ENCODE measurements at regions not wholly inside any gene's neighbourhood (a gene's known extent, or its start where the extent isn't known, plus 50 kb on each side); places are given as distances from the start of the nearest gene placed in this dataset.

- no peak for DNase-seq (ENCODE audit: low read depth)
Observed at GRCh38 chr14:22478247-22478646, 110.8 kb downstream of the DAD1 start.

DNA sequence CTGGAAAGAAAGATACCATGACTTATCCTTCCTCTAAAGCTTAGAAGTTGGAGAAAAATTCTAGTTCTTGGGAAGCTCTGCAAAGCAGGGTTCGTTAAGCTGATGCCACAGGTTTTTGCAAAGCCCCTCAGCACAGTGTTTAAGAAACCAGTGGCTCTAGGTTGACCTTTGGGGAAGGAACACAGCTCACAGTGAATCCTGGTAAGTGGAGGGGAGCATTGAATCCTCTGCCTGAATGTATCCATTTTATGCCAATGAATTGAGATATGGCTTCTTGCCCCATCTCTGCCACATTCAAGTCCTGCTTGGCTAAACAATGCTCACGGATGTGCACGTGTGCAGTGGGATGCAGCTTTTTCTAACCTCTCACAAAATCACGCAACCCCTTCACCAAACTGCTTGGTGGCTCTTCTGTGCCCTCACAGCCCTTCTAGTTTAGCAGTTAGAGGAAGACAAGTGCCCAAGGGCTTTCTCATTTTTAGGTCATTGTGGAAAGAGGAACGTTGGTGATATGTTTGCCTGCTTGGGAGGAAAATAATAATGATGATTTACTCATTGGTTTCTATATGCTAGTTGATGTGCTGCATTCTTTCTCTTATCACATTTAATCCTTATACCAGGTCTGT, 111.3 kb downstream of the DAD1 start:
- DNase-seq (ENCODE audit: low read depth), result no peak

- DNase-seq (ENCODE audit: low read depth), result no peak
Observed at GRCh38 chr14:22476887-22477286, 112.1 kb downstream of the DAD1 start.

DNA sequence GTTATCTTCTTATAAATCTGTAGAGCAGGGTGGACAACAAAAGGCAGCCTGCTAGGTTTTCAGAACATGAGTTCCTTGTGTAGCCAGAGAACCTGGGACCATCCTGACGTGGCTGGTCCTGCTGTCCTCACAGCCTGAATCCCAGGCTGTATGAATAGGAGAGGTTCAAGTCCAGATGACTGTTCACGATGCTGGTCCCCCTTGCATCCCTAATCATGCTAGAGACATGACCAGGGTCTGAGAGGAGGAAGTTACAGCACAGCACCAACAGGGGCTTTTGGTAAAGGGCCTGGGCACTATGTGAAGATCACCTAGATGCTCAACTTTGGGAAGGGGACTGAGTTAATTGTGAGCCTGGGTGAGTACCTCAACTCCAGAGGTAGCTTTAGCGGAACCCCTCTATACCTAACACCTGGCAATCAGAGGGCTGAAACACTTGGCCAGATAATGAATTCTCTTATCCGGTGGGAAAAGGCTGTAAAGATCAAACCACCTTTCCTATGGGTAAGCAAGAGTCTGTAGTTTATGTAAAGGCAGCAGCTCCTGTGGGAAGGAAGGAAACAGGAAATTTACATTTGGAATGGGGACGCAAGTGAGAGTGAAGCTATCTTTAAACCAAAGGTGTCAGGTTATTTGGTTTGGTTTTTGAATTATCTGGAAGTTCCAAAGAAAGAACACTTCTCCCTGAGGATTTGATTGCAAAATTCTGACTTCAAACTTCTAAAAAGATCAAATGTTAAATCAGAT, 112.8 kb downstream of the DAD1 start:
- no peak for DNase-seq (ENCODE audit: low read depth)

DNA sequence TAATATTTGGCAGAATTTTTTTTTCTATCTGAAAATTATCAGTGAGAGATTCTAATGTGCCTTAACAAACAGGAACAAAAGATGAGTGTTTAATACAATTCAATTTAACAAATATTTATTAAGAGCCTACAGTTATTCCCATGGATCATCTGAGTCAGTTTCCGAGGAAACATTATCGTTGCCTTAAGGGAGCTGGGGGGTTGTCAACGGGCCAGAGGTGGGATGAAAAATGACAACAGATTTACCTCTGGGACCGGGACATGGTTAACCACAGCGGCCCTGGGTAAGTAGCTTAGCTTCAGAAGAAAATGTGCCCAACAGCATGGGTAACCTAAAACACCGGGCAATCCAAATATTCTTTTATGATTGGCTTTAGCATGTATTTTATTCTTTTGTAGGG, 113.6 kb downstream of the DAD1 start:
- no peak for DNase-seq (ENCODE audit: low read depth)

GRCh38 chr14:22474730-22475351, 114.2 kb downstream of the DAD1 start:
- DNase-seq (ENCODE audit: low read depth), result no peak

GRCh38 chr14:22472935-22473854, 115.8 kb downstream of the DAD1 start:
- no peak for DNase-seq (ENCODE audit: low read depth)

GRCh38 chr14:22472466-22472865, 116.6 kb downstream of the DAD1 start:
- DNase-seq (ENCODE audit: low read depth), result no peak

GRCh38 chr14:22471545-22472121, 117.4 kb downstream of the DAD1 start:
- no peak for DNase-seq (ENCODE audit: low read depth)

- DNase-seq (ENCODE audit: low read depth), result no peak
Observed at GRCh38 chr14:22469538-22470303, 119.3 kb downstream of the DAD1 start.

DNA sequence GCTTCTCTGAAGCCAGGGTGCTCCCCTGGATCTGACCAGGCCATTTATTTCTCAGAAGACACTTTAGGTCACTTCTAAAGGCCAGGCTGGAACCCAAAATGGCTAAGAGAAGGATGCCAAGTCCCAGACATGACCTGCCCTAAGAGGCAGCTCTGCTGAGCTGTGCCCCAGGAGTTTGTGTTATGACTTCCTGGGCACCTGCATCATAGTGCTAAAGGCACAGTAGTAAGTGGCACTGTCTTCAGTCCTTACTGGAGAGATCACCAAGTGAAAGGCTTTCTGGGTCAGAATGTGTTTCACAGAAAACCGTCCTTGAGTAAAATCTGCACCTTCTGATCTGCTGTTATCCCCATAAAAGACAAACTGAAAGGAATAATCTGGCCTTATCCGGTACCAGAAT, 120.2 kb downstream of the DAD1 start:
- no peak for DNase-seq (ENCODE audit: low read depth)

- DNase-seq (ENCODE audit: low read depth), result no peak
Observed at GRCh38 chr14:22466491-22466890, 122.5 kb downstream of the DAD1 start.

DNA sequence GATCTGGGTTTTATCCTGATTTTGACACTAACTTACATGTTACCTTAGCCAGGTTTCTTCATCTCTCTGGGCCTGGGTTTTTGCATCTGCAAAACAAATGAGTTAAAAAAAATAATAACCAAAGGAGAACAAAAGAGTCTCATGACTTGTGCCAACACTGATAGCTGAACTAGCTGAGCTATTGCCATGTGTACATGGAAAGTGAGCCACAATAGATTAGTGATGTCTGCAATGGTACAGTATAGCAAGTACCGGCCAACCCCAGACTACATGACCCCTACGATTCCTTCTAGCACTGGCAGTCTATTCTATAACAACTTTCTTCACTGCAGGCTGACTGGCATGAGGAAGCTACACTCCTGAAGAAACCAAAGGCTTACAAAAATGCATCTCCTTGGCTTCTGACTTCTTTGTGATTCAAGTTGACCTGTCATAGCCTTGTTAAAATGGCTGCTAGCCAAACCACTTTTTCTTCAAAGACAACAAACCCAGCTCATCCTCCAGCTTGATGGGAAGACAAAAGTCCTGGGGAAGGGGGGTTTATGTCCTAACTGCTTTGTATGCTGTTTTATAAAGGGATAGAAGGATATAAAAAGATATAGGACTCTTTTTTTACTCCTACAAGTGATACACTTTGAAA, 123.7 kb downstream of the DAD1 start:
- no peak for DNase-seq (ENCODE audit: low read depth)

- no peak for DNase-seq (ENCODE audit: low read depth)
Observed at GRCh38 chr14:22464422-22465142, 124.4 kb downstream of the DAD1 start.

DNA sequence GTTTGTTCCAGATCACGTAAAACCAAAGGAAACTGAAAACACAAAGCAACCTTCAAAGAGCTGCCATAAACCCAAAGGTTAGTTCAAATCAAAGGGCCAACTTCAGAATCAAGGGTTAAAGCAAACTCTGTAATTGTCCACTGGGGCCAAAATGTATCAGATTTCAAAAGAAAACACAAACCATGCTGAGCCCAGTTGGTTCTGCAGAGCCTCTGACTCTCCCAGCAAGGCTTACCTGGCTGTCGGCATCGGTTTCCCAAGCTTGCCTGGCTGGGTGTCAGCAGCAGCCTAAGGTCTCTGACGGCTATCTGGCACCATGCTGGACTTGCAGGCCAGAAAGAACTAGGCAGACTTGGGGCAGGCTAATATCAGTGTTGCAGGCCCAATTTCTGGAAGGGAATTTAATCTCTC, 125.3 kb downstream of the DAD1 start:
- no peak for DNase-seq (ENCODE audit: low read depth)

GRCh38 chr14:22462923-22463322, 126.1 kb downstream of the DAD1 start:
- DNase-seq (ENCODE audit: low read depth), result no peak

DNA sequence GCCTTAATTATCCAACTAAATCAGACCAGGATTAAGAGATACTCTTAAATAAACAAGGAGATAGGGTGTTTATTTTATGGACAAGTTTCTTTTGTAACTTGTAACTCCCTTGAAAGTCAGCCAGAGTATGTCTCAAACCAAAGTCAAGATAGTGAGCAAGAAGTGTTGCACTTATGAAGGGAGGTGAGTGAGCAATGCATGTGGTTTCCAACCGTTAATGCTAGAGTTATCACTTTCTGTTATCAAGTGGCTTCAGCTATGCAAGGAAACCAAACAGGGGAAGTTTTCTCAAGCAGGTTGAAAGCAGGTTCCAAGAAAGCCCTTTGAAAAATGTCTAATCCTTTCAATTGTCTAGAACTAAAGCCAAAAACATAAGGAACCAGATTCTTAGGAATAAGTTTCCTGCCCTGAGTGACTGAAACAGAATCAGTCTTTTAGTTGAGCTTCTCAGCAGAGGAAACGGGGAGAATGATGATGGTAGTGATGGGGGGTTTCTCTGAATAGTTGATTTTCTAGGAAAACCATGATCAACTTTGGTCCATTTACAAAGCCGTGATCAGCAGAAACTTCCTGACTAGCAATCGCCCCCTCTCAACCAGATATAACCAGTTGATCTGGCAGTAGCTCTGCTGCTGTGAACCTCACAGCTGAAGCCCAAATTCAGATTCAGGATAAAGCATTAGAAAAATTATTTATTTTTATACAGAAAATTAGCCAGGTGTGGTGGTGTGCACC, 128.4 kb downstream of the DAD1 start:
- no peak for DNase-seq (ENCODE audit: low read depth)

DNA sequence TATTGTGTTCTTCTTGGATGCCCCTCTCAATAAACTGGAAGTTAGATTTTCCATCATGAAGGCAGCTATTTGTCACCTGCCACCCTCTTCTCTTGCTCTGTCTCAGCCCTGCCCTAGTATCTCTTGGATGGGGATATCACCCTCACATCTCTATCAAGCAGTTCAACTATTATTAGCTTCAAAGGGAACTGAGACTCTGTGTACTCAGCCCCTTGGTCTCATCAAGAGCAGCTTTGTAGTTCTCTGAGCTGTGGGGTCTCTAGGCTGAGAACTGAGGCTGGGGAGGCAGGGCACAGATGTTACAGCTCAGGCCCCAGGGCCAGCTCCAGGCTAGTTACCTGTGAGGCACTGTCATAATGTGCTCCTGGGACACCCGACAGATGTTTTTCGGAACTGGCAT, 130.3 kb downstream of the DAD1 start:
- no peak for DNase-seq (ENCODE audit: low read depth)

GRCh38 chr14:22456998-22457594, 131.9 kb downstream of the DAD1 start:
- DNase-seq (ENCODE audit: low read depth), result no peak
